Neuronal stem cell (in vitro differentiated cells): ENCODE measurements at regions not wholly inside any gene's neighbourhood (a gene's known extent, or its start where the extent isn't known, plus 50 kb on each side); places are given as distances from the start of the nearest gene placed in this dataset.

Experiments used
- DNase-seq: peaks from one replicate; pipeline ENCODE4 v3.0.0-alpha.2; 2013; ENCODE audit warnings: low spot score
- H2AFZ ChIP-seq: one replicate; pipeline ENCODE4 v1.6.1; 2013; ENCODE audit warnings: mild to moderate bottlenecking, low read length, inconsistent platforms
- H2AK5ac ChIP-seq: 2 replicates; pipeline ENCODE4 v1.6.1; 2013; ENCODE audit warnings: low read depth, mild to moderate bottlenecking, inconsistent platforms, low read length, moderate library complexity, mixed read lengths
- H2BK120ac ChIP-seq: 2 replicates; pipeline ENCODE4 v1.6.1; 2013; ENCODE audit warnings: low read depth, mild to moderate bottlenecking, inconsistent platforms, low read length, moderate library complexity, mixed read lengths
- H2BK12ac ChIP-seq: one replicate; pipeline ENCODE4 v1.6.1; 2013; ENCODE audit warnings: low read length, inconsistent platforms
- H2BK15ac ChIP-seq: 2 replicates; pipeline ENCODE4 v1.6.1; 2013; ENCODE audit warnings: mild to moderate bottlenecking, low read length, inconsistent platforms, mixed read lengths
- H2BK5ac ChIP-seq: one replicate; pipeline ENCODE4 v1.6.1; 2013; ENCODE audit warnings: inconsistent platforms, mild to moderate bottlenecking, low read length, moderate library complexity
- H3K14ac ChIP-seq: one replicate; pipeline ENCODE4 v1.6.1; 2013; ENCODE audit warnings: low read length, inconsistent platforms
- H3K18ac ChIP-seq: 2 replicates; pipeline ENCODE4 v1.6.1; 2013; ENCODE audit warnings: low read length, inconsistent platforms
- H3K23ac ChIP-seq: 2 replicates; pipeline ENCODE4 v1.6.1; 2013; ENCODE audit warnings: low read depth, mild to moderate bottlenecking, mixed read lengths, low read length, inconsistent platforms; ENCODE audit not compliant: poor library complexity
- H3K27ac ChIP-seq: replicated peaks from 3 replicates; pipeline ENCODE4 v1.5.1; 2013; ENCODE audit warnings: low read length, inconsistent platforms
- H3K27me3 ChIP-seq, 3 experiments: 2 replicates each; pipeline ENCODE4 v1.6.1; 2013; ENCODE audit warnings: low read length in 3 of 3, mild to moderate bottlenecking in 2 of 3, inconsistent platforms in 1 of 3, low read depth in 1 of 3, mixed read lengths in 1 of 3, moderate library complexity in 1 of 3; ENCODE audit not compliant: control insufficient read depth in 3 of 3, insufficient read depth in 3 of 3
- H3K36me3 ChIP-seq, 2 donors: replicated peaks in 1 of 2; 2 replicates each; pipeline ENCODE4 v1.6.1; 2013; ENCODE audit warnings: low read length in 2 of 2; ENCODE audit not compliant: control insufficient read depth in 2 of 2, insufficient read depth in 2 of 2
- H3K4ac ChIP-seq: 2 replicates; pipeline ENCODE4 v1.6.1; 2013; ENCODE audit warnings: inconsistent platforms, mild to moderate bottlenecking, low read length, moderate library complexity
- H3K4me1 ChIP-seq, 2 donors: 1 replicate in 1 of 2; 2 replicates in 1 of 2; pipeline ENCODE4 v1.6.1; 2013; ENCODE audit warnings: low read length in 2 of 2, low read depth in 1 of 2; ENCODE audit not compliant: control insufficient read depth in 2 of 2, insufficient read depth in 1 of 2
- H3K4me2 ChIP-seq: one replicate; pipeline ENCODE4 v1.6.1; 2013; ENCODE audit warnings: mild to moderate bottlenecking, low read length, inconsistent platforms; ENCODE audit not compliant: insufficient read depth, poor library complexity, severe bottlenecking
- H3K4me3 ChIP-seq, 2 donors: 2 replicates each; pipeline ENCODE4 v1.5.1; 2013; ENCODE audit warnings: low read length in 2 of 2, mild to moderate bottlenecking in 2 of 2, inconsistent platforms in 1 of 2, moderate library complexity in 1 of 2
- H3K79me1 ChIP-seq: one replicate; pipeline ENCODE4 v1.6.1; 2013; ENCODE audit warnings: low read depth, mild to moderate bottlenecking, inconsistent platforms, low read length, moderate library complexity
- H3K9ac ChIP-seq: one replicate; pipeline ENCODE4 v1.6.1; 2013; ENCODE audit warnings: mild to moderate bottlenecking, low read depth, low read length, inconsistent platforms; ENCODE audit not compliant: poor library complexity
- H3K9me3 ChIP-seq, 2 donors: replicated peaks in 1 of 2; 2 replicates each; pipeline versions ENCODE3 to v1.6.1; 2013; ENCODE audit warnings: low read length in 2 of 2, mild to moderate bottlenecking in 2 of 2, inconsistent platforms in 1 of 2, low read depth in 1 of 2, mixed read lengths in 1 of 2, moderate library complexity in 1 of 2; ENCODE audit not compliant: control insufficient read depth in 2 of 2, insufficient read depth in 1 of 2
- H4K8ac ChIP-seq: one replicate; pipeline ENCODE4 v1.6.1; 2013; ENCODE audit warnings: low read depth, mild to moderate bottlenecking, inconsistent platforms, low read length, moderate library complexity
- H4K91ac ChIP-seq: one replicate; pipeline ENCODE4 v1.6.1; 2013; ENCODE audit warnings: low read length, low read depth, mild to moderate bottlenecking, inconsistent platforms; ENCODE audit not compliant: poor library complexity
- WGBS, 2 donors: extraction: QIAGEN DNeasy Blood & Tissue Kit; methylation state at CpG; one replicate each; pipeline ENCODE4 v1.1.7; 2013; ENCODE audit warnings: missing lambda C conversion rate in 2 of 2, mixed read lengths in 1 of 2; ENCODE audit not compliant: insufficient read length in 2 of 2, insufficient replicate concordance in 1 of 2; ENCODE audit errors: extremely low coverage in 2 of 2; 5-methylcytosine and 5-hydroxymethylcytosine counted together

- Histone ChIP-seq H3K9me3 (peaks cover 0 to 3% of the 10 kb centered on the region in 2 donors), H3K36me3 (no peaks in the 10 kb centered on the region), H4K8ac (no peak overlapping the region), H3K4ac (no peak overlapping the region), H2BK15ac (no peak overlapping the region), H3K27me3 (peaks cover 0 to 14% (median 0%) of the 10 kb centered on the region in 3 experiments), H2BK120ac (no peak overlapping the region), H3K4me3 (no peak overlapping the region), H2AFZ (no peak overlapping the region), H4K91ac (no peak overlapping the region), H3K27ac (no peak overlapping the region), H3K23ac (no peak overlapping the region), H3K4me2 (no peak overlapping the region), H2BK12ac (no peak overlapping the region), H2BK5ac (no peak overlapping the region), H3K79me1 (no peaks in the 10 kb centered on the region), H2AK5ac (no peak overlapping the region), H3K9ac (no peak overlapping the region), H3K14ac (no peak overlapping the region), H3K18ac (no peak overlapping the region), H3K4me1 (no peaks in the 10 kb centered on the region)
- WGBS, 2 donors, result no CpG with 5 or more reads among the region's 6 CpGs
- no peak for DNase-seq
Measured at GRCh38 chr12:3379079-3379478, 111.9 kb upstream of the PRMT8 start.

DNA sequence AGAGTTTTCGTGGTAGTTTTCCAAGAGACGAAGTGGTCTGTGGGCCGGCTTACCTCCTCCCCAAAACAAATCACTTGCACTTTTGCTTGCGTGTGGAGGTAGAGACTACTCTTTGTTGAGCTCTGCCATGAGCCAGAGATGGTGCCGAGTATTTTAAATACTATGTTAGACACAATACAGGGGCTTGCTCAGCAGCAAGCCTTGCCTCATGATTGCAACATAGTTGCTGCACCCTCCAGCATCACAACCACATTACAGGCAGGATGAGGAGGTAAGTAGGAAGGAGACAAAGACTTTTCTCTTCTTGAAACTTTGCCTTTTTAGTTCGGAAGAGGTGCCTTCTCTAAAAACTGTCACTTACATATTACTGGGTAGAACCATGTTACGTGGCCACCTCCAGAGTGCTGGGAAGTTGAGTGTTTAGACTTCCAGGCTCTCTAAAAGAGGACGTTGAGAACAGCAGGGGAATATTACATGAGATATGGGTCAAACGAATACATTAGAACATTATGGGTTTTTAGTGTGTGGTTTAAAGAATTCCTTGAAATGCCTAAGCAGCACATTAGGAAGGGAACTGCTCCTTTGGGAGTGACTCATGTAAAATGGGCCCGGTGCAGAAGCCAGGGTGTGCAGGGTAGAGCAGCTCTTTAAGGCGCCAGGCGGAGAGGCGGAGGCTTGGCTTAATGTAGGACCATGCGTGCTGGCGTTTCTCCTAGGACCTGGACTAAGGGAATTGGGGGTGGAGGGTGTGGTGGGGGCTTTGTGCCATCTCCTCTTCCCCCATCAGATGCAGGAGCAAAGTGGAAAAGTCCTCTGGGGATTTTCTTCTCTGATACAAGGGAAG, 110.6 kb upstream of the PRMT8 start:
- Histone ChIP-seq H2AK5ac (no peak overlapping the region), H3K27me3 (peaks cover 0 to 14% (median 0%) of the 10 kb centered on the region in 3 experiments), H4K8ac (no peak overlapping the region), H3K14ac (no peak overlapping the region), H2BK12ac (no peak overlapping the region), H4K91ac (no peak overlapping the region), H3K79me1 (no peaks in the 10 kb centered on the region), H2BK120ac (no peak overlapping the region), H3K23ac (no peak overlapping the region), H3K9ac (no peak overlapping the region), H2BK5ac (no peak overlapping the region), H3K27ac (no peak overlapping the region), H3K4me3 (no peak overlapping the region), H3K18ac (no peak overlapping the region), H3K4ac (no peak overlapping the region), H3K4me1 (no peaks in the 10 kb centered on the region), H3K4me2 (no peak overlapping the region), H3K36me3 (no peaks in the 10 kb centered on the region), H2AFZ (no peak overlapping the region), H3K9me3 (peaks cover 0 to 3% of the 10 kb centered on the region in 2 donors), H2BK15ac (no peak overlapping the region)
- WGBS, 2 donors, result no CpG with 5 or more reads among the region's 15 CpGs
- no peak for DNase-seq

DNA sequence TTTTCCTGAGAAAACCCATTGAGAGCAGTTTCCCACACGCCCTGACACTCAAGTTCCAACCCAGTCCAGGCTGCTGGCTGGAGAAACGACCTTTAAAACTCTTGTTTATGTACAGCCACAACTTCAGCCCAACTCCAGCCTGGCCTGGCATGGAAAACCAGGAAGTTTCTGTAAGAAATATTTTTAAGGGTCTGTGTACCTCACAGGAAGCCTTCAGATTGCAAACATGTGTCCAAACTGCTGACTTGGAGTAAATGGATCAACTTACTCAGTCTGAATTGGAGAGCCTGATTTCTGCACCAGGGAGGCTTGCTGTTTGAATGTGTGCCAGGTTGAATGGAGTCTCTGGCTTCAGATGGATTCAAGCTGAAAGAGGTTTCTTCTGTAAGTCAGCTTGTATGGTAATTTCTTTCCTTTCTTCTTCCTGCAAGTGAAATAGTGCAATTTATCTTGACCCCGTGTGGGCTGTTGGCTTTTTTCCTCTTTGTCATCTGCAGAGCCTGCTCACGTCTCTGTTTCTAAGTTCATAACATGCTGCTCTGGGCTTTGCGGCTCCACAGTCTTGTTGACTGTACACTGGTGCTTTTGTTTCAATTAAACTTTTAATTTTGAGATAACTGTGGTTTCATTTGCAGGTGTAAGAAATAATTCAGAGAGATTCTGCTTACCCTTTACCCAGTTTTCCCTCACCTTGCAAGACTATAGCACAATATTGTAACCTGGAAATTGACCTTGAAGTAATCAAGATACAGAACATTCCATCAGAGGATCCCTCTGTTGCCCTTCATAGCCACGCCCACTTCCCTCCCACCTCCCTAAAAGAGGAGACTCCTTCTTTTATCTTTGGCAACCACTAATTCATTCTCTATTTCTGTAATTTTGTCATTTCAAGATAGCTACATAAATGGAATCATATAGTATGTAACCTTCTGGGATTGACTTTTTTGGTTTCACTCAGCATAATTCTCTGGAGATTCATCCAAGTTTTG, 109.7 kb upstream of the PRMT8 start:
- Histone ChIP-seq H3K4ac (no peak overlapping the region), H3K18ac (no peak overlapping the region), H3K4me3 (no peak overlapping the region), H3K27me3 (peaks cover 0 to 14% (median 0%) of the 10 kb centered on the region in 3 experiments), H4K8ac (no peak overlapping the region), H3K9me3 (peaks cover 0 to 3% of the 10 kb centered on the region in 2 donors), H3K4me1 (no peaks in the 10 kb centered on the region), H3K27ac (no peak overlapping the region), H3K23ac (no peak overlapping the region), H2BK15ac (no peak overlapping the region), H2BK120ac (no peak overlapping the region), H4K91ac (no peak overlapping the region), H2BK5ac (no peak overlapping the region), H3K4me2 (no peak overlapping the region), H2BK12ac (no peak overlapping the region), H3K36me3 (no peaks in the 10 kb centered on the region), H3K14ac (no peak overlapping the region), H3K9ac (no peak overlapping the region), H3K79me1 (no peaks in the 10 kb centered on the region), H2AK5ac (no peak overlapping the region), H2AFZ (no peak overlapping the region)
- WGBS, 2 donors, result no CpG with 5 or more reads among the region's 6 CpGs
- no peak for DNase-seq

DNA sequence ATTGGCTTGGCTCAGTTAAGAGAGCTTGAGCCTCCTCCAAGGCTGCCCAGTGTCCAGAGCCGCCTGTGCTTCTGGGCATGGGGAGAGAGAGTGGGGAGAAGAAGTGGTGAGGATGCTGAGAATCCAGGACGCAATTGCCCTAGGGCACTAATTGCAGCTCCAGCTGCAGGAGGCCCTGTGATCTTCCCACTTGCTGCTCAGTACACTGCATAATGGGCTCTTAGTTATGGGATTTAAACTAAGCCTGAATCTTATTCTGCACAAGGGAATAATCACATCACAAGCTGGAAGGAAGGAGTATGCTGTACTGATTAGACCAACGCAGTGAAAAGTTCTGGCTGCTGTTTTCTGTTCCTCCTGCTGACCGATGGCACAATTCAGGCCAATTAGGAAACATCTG, 101.0 kb upstream of the PRMT8 start:
- Histone ChIP-seq H3K36me3 (no peaks in the 10 kb centered on the region), H2AFZ (no peak overlapping the region), H2BK15ac (no peak overlapping the region), H2BK5ac (no peak overlapping the region), H2BK120ac (no peak overlapping the region), H3K9me3 (no peaks in the 10 kb centered on the region), H4K91ac (no peak overlapping the region), H3K23ac (no peak overlapping the region), H3K4ac (no peak overlapping the region), H3K27me3 (peaks cover 0 to 5% (median 2%) of the 10 kb centered on the region in 3 experiments), H3K4me3 (no peak overlapping the region), H3K27ac (no peak overlapping the region), H3K18ac (no peak overlapping the region), H4K8ac (no peak overlapping the region), H3K4me2 (no peak overlapping the region), H3K4me1 (no peaks in the 10 kb centered on the region), H3K9ac (no peak overlapping the region), H2BK12ac (no peak overlapping the region), H3K79me1 (no peaks in the 10 kb centered on the region), H3K14ac (no peak overlapping the region), H2AK5ac (no peak overlapping the region)
- DNase-seq, result no peak
- WGBS, 2 donors, result no CpG with 5 or more reads among the region's 4 CpGs
